ENCODE measurements at regions not wholly inside any gene's neighbourhood (a gene's known extent, or its start where the extent isn't known, plus 50 kb on each side); places are given as distances from the start of the nearest gene placed in this dataset.

- no peak overlapping the region for H3K27ac ChIP-seq
- H3K27me3 ChIP-seq, result no peaks in the 10 kb centered on the region
- intact Hi-C loops (cut with DNase I; ENCODE audit: low total_unique reads), result no loop called here
- no peaks in the 10 kb centered on the region for H3K9me3 ChIP-seq
- H3K36me3 ChIP-seq, result no peaks in the 10 kb centered on the region
- H3K4me3 ChIP-seq, result no peak overlapping the region
- no peak for DNase-seq
- no peak for TF ChIP-seq POLR2A (IDR thresholded peaks at IDR 0.05)
- no peak for TF ChIP-seq CTCF (IDR thresholded peaks at IDR 0.05)
- no peaks in the 10 kb centered on the region for H3K4me1 ChIP-seq
Observed at GRCh38 chrX:20455001-20455400, 188.3 kb upstream of the RPS6KA3 start.

GRCh38 chrX:20454117-20454516, 187.4 kb upstream of the RPS6KA3 start:
- Histone ChIP-seq H3K9me3 (no peaks in the 10 kb centered on the region), H3K27me3 (no peaks in the 10 kb centered on the region), H3K27ac (no peak overlapping the region), H3K4me3 (no peak overlapping the region), H3K36me3 (no peaks in the 10 kb centered on the region), H3K4me1 (no peaks in the 10 kb centered on the region)
- intact Hi-C loops (cut with DNase I; ENCODE audit: low total_unique reads), result no loop called here
- TF ChIP-seq POLR2A (IDR thresholded peaks at IDR 0.05), result no peak
- TF ChIP-seq CTCF (IDR thresholded peaks at IDR 0.05), result no peak
- no peak for DNase-seq

- no peak overlapping the region for H3K4me3 ChIP-seq
- H3K27ac ChIP-seq, result no peak overlapping the region
- intact Hi-C loops (cut with DNase I; ENCODE audit: low total_unique reads), result no loop called here
- no peak for DNase-seq
- no peaks in the 10 kb centered on the region for H3K27me3 ChIP-seq
- H3K4me1 ChIP-seq, result no peaks in the 10 kb centered on the region
- H3K36me3 ChIP-seq, result no peaks in the 10 kb centered on the region
- TF ChIP-seq CTCF (IDR thresholded peaks at IDR 0.05) (no peak), POLR2A (IDR thresholded peaks at IDR 0.05) (no peak)
- no peaks in the 10 kb centered on the region for H3K9me3 ChIP-seq
Observed at GRCh38 chrX:20452487-20452886, 185.8 kb upstream of the RPS6KA3 start.

- H3K27ac ChIP-seq, result no peak overlapping the region
- H3K4me1 ChIP-seq, result no peaks in the 10 kb centered on the region
- no peak for DNase-seq
- no peaks in the 10 kb centered on the region for H3K9me3 ChIP-seq
- H3K27me3 ChIP-seq, result no peaks in the 10 kb centered on the region
- intact Hi-C loops (cut with DNase I; ENCODE audit: low total_unique reads), result no loop called here
- TF ChIP-seq CTCF (IDR thresholded peaks at IDR 0.05), result no peak
- TF ChIP-seq POLR2A (IDR thresholded peaks at IDR 0.05), result no peak
- H3K36me3 ChIP-seq, result no peaks in the 10 kb centered on the region
- H3K4me3 ChIP-seq, result no peak overlapping the region
Observed at GRCh38 chrX:20451929-20452328, 185.2 kb upstream of the RPS6KA3 start.

- H3K4me1 ChIP-seq, result no peaks in the 10 kb centered on the region
- intact Hi-C loops (cut with DNase I; ENCODE audit: low total_unique reads), result no loop called here
- DNase-seq, result no peak
- no peak overlapping the region for H3K4me3 ChIP-seq
- H3K27me3 ChIP-seq, result no peaks in the 10 kb centered on the region
- no peak overlapping the region for H3K27ac ChIP-seq
- no peaks in the 10 kb centered on the region for H3K36me3 ChIP-seq
- no peaks in the 10 kb centered on the region for H3K9me3 ChIP-seq
- TF ChIP-seq CTCF (IDR thresholded peaks at IDR 0.05), result no peak
Observed at GRCh38 chrX:20445109-20445508, 178.4 kb upstream of the RPS6KA3 start.
